ENCODE measurements at regions not wholly inside any gene's neighbourhood (a gene's known extent, or its start where the extent isn't known, plus 50 kb on each side); places are given as distances from the start of the nearest gene placed in this dataset.

- TF ChIP-seq SIN3A (IDR thresholded peaks at IDR 0.05; ENCODE audit: borderline replicate concordance, insufficient read depth, low read length) (no peak), POLR2AphosphoS5 (IDR thresholded peaks at IDR 0.05; ENCODE audit: low read depth, low read length) (no peak), TAF1 (IDR thresholded peaks at IDR 0.05; ENCODE audit: borderline replicate concordance, insufficient read depth, low read length) (no peak)
- TF ChIP-seq, protein P1, sequence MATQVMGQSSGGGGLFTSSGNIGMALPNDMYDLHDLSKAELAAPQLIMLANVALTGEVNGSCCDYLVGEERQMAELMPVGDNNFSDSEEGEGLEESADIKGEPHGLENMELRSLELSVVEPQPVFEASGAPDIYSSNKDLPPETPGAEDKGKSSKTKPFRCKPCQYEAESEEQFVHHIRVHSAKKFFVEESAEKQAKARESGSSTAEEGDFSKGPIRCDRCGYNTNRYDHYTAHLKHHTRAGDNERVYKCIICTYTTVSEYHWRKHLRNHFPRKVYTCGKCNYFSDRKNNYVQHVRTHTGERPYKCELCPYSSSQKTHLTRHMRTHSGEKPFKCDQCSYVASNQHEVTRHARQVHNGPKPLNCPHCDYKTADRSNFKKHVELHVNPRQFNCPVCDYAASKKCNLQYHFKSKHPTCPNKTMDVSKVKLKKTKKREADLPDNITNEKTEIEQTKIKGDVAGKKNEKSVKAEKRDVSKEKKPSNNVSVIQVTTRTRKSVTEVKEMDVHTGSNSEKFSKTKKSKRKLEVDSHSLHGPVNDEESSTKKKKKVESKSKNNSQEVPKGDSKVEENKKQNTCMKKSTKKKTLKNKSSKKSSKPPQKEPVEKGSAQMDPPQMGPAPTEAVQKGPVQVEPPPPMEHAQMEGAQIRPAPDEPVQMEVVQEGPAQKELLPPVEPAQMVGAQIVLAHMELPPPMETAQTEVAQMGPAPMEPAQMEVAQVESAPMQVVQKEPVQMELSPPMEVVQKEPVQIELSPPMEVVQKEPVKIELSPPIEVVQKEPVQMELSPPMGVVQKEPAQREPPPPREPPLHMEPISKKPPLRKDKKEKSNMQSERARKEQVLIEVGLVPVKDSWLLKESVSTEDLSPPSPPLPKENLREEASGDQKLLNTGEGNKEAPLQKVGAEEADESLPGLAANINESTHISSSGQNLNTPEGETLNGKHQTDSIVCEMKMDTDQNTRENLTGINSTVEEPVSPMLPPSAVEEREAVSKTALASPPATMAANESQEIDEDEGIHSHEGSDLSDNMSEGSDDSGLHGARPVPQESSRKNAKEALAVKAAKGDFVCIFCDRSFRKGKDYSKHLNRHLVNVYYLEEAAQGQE (IDR thresholded peaks at IDR 0.05; ENCODE audit: insufficient read depth in 1 of 2, low read depth in 2 of 2, low read length in 2 of 2), result no peak
These were observed 642.6 kb upstream of the AUTS2 start for GRCh38 chr7:68955656-68956055.

Data from PFSK-1 (cell line).